Left lung (tissue), 4 donors: ENCODE measurements at regions not wholly inside any gene's neighbourhood (a gene's known extent, or its start where the extent isn't known, plus 50 kb on each side); places are given as distances from the start of the nearest gene placed in this dataset.
"Not testable (repeated sequence)": the region's sequence is repeated elsewhere in the genome, so short reads cannot be mapped to it uniquely, and the experiment has no call there.

Experiments used
- ATAC-seq: fragments of 200-7000 bp; cut with Tn5 transposase; one replicate; pipeline ENCODE4 v1.9.1; 2020; ENCODE audit warnings: moderate library complexity
- DNase-seq, 4 donors: peaks; one replicate each; pipeline ENCODE4 v3.0.0-alpha.2; 2013 to 2020
- H3K27ac ChIP-seq, 2 donors: fragments of 200-600 bp; sonication (generic) in 1 of 2; one replicate each; pipeline versions ENCODE4 v1.5.0 to v1.8.0; 2020 to 2021
- H3K27me3 ChIP-seq, 2 donors: fragments of 200-600 bp; sonication (generic) in 1 of 2; one replicate each; pipeline versions ENCODE4 v1.5.0 to v1.8.0; 2020 to 2021
- H3K36me3 ChIP-seq, 2 donors: fragments of 200-600 bp; sonication (generic) in 1 of 2; one replicate each; pipeline versions ENCODE4 v1.5.0 to v1.8.0; 2020 to 2021
- H3K4me1 ChIP-seq, 2 donors: fragments of 200-600 bp; one replicate each; pipeline ENCODE4 v1.8.0; 2021
- H3K4me3 ChIP-seq, 2 donors: fragments of 200-600 bp; sonication (generic) in 1 of 2; one replicate each; pipeline versions ENCODE4 v1.5.0 to v1.8.0; 2020 to 2021; ENCODE audit warnings: mild to moderate bottlenecking in 1 of 2
- H3K9me3 ChIP-seq, 2 donors: fragments of 200-600 bp; sonication (generic) in 1 of 2; one replicate each; pipeline versions ENCODE4 v1.5.0 to v1.8.0; 2020 to 2021
- CTCF ChIP-seq, 2 donors: fragments of 200-600 bp; sonication (generic) in 1 of 2; IDR thresholded peaks; one replicate each; pipeline versions ENCODE4 v1.5.0 to v1.8.0; 2021; ENCODE audit warnings: antibody characterized with exemption in 2 of 2
- intact Hi-C, 2 donors: fragments of 100-400 bp; cut with DNase I; formaldehyde crosslinking; loops; one replicate each; pipeline versions ENCODE4 v1.11.2 to v1.14.2; 2022
- donor health status: DM: no; HTN: yes; CAD: no.
- donor health status: DM: no; HTN: no; CAD: no.

DNA sequence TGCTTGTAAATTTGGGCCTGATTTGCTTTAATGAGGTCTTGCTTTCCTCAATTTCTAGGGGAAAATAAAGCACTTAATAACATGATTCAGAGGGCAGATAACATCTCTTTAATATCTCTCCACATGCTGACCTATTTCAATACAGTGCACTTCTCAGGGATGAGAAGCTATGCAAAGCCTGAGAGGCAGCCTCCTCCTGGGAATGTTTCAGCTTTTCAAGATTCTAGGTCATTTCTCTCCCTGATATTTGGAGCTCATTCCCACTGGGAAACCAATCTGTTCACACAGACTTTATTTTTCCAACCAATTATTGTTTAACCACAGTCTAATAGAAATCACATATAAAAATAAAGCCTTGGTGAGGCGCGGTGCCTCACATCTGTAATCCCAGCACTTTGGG, 67.0 kb upstream of the LSAMP start:
- Histone ChIP-seq H3K36me3 (no peaks in the 10 kb centered on the region), H3K4me3 (no peak overlapping the region), H3K27me3 (no peaks in the 10 kb centered on the region), H3K4me1 (no peaks in the 10 kb centered on the region), H3K27ac (no peak overlapping the region), H3K9me3 (no peaks in the 10 kb centered on the region)
- intact Hi-C loops = no loop called here
- ATAC-seq (no peak), DNase-seq (no peak)
- no peak for TF ChIP-seq CTCF (IDR thresholded peaks at IDR 0.05)

DNA sequence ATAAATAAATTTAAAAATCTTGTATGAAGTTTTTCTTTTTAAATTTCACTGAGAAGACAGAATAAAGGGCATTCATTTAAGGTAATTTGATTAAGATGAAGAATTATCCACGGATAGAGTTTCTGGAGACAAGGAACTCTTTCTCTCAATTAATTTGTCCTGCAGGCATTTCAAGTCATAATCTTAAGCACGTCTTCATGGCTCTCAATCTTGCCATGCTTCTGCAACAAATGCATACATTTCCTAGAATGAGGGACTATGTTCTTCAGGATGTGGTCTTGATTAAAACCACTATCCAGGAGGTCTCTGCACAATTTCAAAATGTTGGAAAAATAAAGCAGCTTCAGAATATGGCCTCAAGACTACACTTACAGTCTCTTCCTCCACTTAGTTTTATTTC, 67.6 kb upstream of the LSAMP start:
- Histone ChIP-seq H3K36me3 (no peaks in the 10 kb centered on the region), H3K4me3 (no peak overlapping the region), H3K9me3 (no peaks in the 10 kb centered on the region), H3K27ac (no peak overlapping the region), H3K27me3 (no peaks in the 10 kb centered on the region), H3K4me1 (no peaks in the 10 kb centered on the region)
- no peak for TF ChIP-seq CTCF (IDR thresholded peaks at IDR 0.05)
- intact Hi-C loops = no loop called here
- no peak for ATAC-seq
- DNase-seq = no peak

DNA sequence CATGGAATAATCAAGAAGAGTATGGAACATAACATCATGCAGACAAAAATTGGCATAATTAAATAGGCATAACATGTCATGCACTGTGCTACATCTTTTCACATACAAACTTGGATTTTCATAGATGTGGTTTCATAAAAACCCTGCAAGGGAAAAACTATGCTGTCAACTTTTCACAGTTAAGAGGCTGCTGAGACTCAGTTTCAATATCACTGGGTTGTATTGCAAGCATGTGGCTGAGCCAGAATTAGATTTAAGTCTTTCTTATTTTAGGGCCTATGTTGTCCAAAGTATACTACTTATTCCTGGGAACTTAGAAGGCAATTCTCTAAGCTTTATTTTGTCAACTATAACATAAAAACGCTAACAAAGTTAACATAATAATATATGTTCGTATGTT, 70.7 kb upstream of the LSAMP start:
- peaks cover 0 to 6% of the 10 kb centered on the region in 2 donors for H3K9me3 ChIP-seq
- no peaks in the 10 kb centered on the region for H3K4me1 ChIP-seq
- H3K27me3 ChIP-seq = no peaks in the 10 kb centered on the region
- no peak for TF ChIP-seq CTCF (IDR thresholded peaks at IDR 0.05)
- H3K36me3 ChIP-seq = no peaks in the 10 kb centered on the region
- ATAC-seq (no peak), DNase-seq (no peak)
- no peak overlapping the region for H3K27ac ChIP-seq
- no peak overlapping the region for H3K4me3 ChIP-seq
- intact Hi-C loops = no loop called here

DNA sequence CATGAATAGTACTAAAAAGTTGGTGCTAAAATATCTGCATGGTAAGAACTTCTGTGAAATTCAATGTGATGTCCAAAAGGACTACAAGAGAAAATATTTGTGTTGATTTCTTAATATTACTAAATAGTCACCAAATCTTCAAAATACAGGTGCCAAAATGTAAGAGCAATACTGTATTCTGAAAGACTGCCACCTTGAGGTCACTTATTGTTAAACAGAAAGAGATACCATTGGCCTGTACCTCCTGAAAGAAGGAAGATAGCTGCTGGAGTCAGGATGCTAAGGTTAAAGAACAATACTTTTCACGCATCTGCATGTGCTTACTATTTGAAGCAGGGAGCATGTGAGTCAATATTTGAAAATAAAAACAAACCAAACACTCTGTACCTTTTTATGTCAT, 72.0 kb upstream of the LSAMP start:
- intact Hi-C loops = no loop called here
- Histone ChIP-seq H3K36me3 (no peaks in the 10 kb centered on the region), H3K4me3 (no peak overlapping the region), H3K4me1 (no peaks in the 10 kb centered on the region), H3K27me3 (no peaks in the 10 kb centered on the region), H3K9me3 (peaks cover 0 to 6% of the 10 kb centered on the region in 2 donors), H3K27ac (no peak overlapping the region)
- DNase-seq (no peak), ATAC-seq (no peak)
- peak in 1 of 2 donors; percentile 27 for TF ChIP-seq CTCF (IDR thresholded peaks at IDR 0.05)

DNA sequence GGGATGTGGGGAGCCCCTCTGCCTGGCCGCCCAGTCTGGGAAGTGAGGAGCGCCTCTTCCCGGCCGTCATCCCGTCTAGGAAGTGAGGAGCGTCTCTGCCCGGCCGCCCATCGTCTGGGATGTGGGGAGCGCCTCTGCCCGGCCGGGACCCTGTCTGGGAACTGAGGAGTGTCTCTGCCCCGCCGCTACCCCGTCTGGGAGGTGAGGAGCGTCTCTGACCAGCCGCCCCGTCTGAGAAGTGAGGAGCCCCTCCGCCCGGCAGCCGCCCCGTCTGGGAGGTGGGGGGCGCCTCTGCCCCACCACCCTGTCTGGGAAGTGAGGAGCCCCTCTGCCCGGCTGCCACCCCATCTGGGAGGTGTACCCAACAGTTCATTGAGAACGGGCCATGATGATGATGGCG, 73.8 kb upstream of the LSAMP start:
- H3K27ac ChIP-seq, H3K4me3 ChIP-seq, H3K27me3 ChIP-seq, H3K36me3 ChIP-seq, ATAC-seq, H3K9me3 ChIP-seq, intact Hi-C loops, H3K4me1 ChIP-seq: not testable (repeated sequence)
- peak in 1 of 4 donors; percentile 45 for DNase-seq

DNA sequence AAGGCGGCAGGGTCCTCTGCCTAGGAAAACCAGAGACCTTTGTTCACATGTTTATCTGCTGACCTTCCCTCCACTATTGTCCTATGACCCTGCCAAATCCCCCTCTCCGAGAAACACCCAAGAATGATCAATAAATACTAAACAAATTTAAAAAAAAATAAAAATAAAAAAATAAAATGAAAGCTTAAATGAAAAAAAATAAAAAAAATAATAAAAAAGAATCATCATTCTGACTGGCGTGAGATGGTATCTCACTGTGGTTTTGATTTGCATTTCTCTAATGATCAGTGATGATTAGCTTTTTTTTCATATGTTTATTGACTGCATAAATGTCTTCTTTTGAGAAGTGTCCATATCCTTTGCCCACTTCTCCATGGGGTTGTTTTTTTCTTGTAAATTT, 74.5 kb upstream of the LSAMP start:
- intact Hi-C loops = not testable (repeated sequence)

More for the DNA sequence above, 74.5 kb upstream of the LSAMP start:
- not testable (repeated sequence) for H3K4me1 ChIP-seq, H3K27me3 ChIP-seq, DNase-seq, ATAC-seq, H3K4me3 ChIP-seq, H3K36me3 ChIP-seq, H3K9me3 ChIP-seq, H3K27ac ChIP-seq
